Right lung (tissue), 2 donors: ENCODE measurements at regions not wholly inside any gene's neighbourhood (a gene's known extent, or its start where the extent isn't known, plus 50 kb on each side); places are given as distances from the start of the nearest gene placed in this dataset.
A peak's percentile ranks its signal among the peaks of the same experiment; 100 is the strongest.

ENCODE experiments used
- DNase-seq, 2 donors: peaks; one replicate each; pipeline ENCODE4 v3.0.0-alpha.2; 2013

DNA sequence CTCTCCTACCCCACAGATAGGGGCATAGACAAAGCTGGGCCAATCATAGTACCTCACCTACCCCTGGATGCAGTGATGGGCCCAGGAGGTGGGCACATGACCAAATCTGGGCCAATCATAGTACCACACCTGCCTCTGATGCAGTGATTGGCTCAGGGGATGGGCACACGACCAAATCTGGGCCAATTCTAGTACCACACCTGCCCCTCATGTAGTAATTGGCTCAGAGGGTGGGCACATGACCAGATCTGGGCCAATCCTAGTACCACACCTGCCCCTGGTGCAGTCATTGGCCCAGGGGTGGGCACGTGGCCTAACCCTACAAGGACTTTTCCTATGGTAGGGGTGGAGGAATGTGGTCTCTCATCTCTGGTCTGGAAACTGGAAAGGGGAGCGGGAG lies 56.9 kb upstream of the MEF2A start:
- no peak for DNase-seq

DNA sequence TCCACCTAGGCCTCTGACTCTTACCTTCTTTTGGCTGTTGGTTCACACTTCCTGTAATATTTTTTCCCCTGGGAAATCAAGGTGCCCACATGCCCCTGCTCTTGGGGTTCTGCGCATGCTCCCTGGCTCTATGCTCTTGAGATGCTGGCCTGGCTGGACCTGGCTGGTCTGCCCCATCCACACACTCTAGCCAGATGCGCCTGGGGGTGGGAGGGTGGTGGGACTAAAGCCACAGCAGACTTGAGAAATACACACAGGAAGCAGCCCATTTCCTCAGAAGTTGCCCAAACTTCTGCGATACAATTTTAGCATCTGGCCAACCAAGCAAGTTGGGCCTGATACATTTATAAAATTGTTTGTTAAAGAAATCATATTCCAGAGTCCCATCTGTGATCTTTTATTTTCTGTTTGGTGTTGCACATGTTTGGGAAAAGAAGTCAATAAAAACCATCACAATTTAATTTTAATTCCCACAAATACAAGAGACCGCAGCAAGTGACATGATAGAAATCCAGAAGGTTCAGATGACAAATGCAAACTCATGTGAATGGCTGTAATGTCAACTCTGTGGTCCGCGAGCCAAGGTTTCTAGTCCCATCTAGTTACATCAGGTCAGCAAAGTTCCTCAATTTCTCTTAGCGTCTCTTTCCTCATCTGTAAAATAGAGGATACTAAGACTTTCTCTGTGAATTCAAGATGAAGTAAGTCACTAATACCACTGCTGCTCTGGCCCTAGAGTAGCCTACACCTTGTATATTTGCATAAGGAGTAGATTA lies 55.9 kb upstream of the MEF2A start:
- no peak for DNase-seq

DNA sequence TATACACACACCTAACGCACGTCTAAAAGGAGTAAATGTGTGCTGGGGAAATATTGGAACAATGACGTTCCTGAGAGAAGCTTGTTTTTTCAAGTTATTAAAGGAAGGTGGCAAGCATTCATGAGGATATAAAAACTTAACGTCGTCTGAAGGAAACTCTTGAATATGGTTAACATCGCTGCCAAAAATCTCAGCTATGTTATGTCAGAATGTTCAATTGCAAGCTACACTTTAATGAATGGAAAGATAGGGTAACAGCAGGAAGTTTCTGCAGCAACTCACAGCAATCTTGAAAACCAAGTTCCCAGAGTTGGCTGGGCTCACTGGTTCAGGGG lies 54.3 kb upstream of the MEF2A start:
- DNase-seq = peak in 1 of 2 donors; percentile 53

DNA sequence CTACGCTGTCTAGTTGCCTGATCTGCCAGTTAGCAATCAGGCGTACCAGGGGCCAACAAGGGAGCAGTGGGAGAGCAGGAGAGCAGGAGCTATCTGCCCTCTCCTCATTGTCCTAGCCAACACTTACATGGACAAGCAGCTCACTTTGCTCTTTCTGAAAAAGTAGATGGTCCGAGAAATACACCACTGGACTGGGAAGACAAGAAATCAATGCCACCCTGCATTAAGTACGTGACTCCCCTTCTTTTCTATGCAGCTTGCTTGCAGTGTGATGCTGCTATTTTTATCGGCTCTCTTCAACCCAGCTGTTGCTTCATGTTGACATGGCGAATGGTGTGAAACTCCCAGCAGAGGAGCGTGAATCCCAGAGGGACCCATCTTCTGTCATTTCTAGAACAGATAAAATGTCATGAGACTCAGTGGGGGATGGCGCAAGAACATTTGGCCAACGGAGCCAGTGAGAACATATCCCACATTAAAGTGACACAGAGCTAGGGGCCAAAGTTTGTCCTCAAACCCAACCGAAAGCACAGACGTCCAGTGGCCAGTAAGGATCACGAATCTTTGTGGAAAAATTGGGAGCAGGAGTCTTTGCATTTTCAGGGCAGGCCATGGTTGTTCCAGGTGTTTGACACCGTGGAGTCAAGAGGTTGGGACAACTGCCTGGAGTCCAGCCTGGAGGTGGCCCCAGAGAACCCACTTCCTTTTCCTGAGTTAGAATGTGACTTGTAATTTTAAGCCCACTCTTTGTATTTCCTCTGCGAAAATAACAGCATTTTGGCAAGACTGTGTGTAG lies 53.7 kb upstream of the MEF2A start:
- peak; percentile 27 to 52 for DNase-seq

DNA sequence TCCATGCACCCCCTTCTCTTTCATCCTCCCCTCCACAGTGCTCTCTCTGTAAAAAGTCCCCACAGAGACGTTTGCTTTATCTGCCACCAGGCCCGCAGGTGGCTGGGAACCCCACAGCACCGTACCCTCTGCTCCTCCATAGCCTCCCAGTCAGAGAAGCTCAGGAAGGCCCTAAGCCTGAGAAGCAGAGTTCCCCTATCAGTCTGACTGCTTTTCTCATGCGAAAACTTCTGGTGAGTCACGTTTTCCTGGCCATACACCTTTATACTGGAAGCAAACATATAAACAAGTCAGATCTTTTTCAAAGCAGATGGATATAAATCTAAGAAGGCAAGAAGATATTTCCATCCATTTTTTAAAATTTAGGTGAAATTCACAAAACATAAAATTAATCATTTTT lies 51.5 kb upstream of the MEF2A start:
- no peak for DNase-seq
